Amniotic epithelial cell (primary cell): ENCODE measurements at regions not wholly inside any gene's neighbourhood (a gene's known extent, or its start where the extent isn't known, plus 50 kb on each side); places are given as distances from the start of the nearest gene placed in this dataset.
A peak's percentile ranks its signal among the peaks of the same experiment; 100 is the strongest.
"Not testable (repeated sequence)": the region's sequence is repeated elsewhere in the genome, so short reads cannot be mapped to it uniquely, and the experiment has no call there.

Experiments used
- DNase-seq: peaks from one replicate; pipeline ENCODE4 v3.0.0-alpha.2; 2010; ENCODE audit warnings: low read depth

- DNase-seq, result no peak
These were observed 633.2 kb upstream of the FAM174A start for GRCh38 chr5:99901972-99902371.

- peak; percentile 1 for DNase-seq
These were observed 634.8 kb upstream of the FAM174A start for GRCh38 chr5:99900302-99900852.

DNA sequence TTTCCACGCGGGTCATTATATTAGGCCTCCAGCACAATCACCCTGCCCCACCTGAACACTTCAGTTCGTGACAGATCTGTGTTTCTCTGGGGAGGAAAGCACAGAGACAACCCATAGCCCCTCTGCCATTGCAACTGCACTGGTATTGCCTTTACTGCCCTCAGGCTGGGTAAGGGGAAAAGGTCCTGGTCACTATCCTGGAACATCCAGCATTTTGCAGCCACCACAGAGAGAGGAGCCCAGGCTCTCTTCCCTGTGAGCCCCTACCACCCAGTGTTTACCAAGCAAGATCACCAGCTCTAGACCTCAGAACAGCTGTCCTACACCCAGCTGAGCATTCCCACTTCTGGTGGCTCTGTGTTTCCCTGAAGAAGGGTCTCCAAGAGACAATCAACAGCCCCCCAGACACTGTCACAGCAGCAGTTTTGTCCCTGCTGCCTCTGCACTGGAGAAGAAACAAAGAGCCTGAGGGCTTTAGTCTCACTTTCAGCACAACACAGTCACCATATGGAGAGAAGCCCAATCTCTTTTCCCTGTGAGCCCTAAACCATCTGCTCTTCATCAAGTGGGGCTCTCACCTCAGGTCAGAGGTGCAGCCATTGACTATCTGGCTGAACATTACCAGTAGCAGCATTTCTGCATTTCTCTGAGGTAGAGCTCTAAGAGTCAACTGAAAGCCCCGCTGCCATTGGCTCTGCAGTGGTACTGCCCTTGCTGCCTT is 655.2 kb upstream of the FAM174A start:
- no peak for DNase-seq

DNA sequence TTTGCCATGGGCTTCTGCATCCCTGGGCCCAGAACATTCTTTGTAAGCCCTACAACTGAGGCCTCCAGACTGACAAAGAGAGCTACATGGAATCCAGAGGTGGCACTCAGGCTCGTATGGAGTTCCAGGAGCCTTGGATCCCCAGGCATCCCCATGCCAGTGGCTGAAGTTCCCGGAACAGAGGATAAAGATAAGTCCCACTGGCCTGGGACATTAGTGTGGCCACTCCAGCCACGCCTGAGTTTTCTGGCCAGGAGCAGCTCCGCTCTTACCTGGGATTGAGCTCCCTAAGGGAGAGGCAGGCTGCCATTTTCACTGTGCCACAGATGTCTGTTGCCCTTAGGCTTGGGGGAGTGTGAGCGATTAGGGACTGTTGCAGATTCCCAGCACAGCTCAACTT is 656.3 kb upstream of the FAM174A start:
- no peak for DNase-seq

DNA sequence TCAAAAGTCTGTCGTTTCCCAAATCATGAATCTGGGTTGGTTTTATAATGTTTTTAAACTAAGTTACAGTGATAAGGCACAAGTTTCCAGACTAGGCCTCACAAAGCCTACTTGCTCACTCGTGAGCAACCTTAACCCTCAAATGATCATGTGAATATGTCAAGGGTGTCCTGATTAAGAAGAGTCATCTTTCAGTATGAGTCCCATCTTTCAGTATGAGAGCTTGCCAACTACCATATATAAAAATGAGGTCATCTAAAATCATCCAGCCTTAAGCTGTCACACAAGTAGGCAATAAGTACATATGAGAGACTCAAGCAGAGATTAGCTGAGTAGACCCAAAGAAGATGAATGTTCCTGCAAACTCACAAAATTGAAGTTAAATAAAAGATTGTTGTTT is 668.4 kb upstream of the FAM174A start:
- no peak for DNase-seq

DNA sequence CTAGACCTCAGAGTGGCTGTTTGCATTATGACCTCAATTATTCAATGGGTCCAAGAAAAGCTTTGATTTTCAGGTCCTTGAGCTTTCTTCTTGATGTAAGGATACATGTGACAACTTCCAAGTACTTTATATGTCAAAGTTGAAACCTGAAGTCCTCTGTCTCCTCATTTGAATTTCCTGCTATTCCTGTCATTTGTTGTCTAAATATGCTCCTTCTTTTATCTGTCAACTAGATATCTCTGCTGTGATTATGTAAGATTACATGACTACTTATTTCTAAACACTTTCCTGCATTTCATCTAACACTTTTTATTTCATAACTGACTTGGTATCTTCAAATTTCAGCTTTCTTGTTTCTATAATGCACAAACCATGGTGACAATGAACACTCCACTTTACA is 670.0 kb upstream of the FAM174A start:
- DNase-seq, result no peak

GRCh38 chr5:99835791-99836190 is 699.4 kb upstream of the FAM174A start:
- DNase-seq, result no peak

DNA sequence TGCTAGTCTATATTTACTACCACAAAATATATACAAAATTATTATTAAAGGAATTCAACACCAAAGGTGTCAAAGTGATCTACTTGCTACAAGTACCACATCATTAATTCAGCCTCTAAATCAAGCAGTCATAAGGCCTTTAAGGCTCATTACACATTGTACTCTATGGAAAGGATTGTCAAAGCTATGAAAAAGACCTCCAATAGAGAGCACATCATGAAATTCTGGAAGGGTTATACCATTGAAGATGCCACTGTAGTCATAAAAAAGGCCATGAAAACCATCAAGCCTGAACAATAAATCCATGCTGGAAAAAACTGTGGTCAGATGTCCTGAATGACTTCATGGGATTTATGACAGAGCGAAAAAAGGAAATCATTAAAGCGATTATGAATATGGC is 708.0 kb upstream of the FAM174A start:
- no peak for DNase-seq

DNA sequence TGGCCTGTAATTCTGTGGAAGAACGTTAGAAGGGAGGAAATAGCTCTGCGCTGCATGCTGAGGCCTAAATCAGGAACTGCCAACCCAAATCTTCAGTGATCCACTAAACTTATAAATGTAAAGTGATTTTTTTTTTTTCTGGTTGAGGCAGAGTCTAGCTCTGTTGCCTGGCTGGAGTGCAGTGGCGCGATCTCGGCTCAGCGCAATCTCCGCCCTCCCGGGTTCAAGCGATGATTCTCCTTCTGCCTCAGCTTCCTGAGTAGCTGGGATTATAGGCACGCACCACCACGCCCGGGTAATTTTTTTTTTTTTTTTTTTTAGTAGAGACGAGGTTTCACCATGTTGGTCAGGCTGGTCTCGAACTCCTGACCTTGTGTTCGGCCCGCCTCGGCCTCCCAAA is 717.4 kb upstream of the FAM174A start:
- DNase-seq, result no peak

- DNase-seq, result no peak
These were observed 720.7 kb upstream of the FAM174A start for GRCh38 chr5:99814321-99815063.

- DNase-seq, result no peak
These were observed 726.4 kb upstream of the FAM174A start for GRCh38 chr5:99808657-99809230.

DNA sequence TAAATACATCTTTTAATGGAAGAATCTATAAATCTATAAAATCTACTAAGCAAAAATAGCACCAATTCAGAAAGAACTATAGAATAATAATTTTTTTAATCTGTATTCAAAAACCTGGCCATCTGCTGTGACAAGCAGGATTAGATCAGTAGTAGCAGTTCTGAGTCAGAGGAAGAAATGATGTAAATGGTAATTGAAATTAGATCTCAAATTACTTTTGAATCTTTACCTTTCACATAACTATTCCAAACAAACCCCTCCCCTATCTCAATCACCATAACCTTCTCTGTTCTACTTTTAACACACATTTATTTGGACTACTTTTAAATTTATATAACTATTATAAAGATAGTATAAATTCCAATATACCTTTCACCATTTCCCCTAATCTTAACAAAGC is 727.8 kb upstream of the FAM174A start:
- DNase-seq, result no peak

DNA sequence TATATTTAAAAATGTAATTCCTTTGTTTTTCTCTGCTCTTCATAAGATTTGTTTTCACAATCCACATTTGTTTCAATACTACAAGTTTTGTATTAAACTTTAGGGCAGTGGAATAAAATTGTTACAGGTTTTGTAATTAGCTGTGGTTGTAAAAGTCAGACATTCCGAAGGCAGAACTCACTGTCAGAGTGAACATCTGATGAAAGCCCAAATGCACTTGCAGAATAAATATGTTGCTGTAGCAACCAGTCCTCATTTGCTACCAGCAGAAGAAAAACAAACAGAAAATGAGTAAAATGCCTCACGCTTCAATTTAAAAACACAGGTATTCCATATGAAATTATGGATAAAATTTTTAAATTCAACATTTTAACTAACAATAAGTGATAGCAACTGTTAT is 740.1 kb upstream of the FAM174A start:
- DNase-seq, result peak; percentile 3

GRCh38 chr5:99788482-99788881 is 746.7 kb upstream of the FAM174A start:
- DNase-seq, result no peak

- DNase-seq, result no peak
These were observed 760.0 kb upstream of the FAM174A start for GRCh38 chr5:99775189-99775588.

DNA sequence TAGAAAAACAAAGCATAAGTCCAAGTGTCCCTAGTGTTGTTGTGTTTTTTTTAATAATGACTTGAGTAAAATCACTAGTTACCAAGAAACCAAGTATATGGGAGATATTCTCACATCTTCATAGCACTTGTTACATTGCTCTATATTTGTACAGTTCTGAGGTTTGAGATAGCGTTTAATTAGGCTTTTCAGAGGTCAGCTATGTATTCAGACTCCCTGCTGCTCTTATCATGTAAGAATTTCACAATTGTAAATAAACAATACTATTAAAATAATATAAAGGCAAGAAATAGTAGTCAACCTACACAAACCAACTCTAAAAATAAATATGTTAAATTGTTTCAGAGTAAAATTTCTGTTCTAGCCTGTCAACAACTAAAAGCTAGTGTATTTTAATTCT is 761.9 kb upstream of the FAM174A start:
- no peak for DNase-seq

GRCh38 chr5:99771296-99771695 is 763.9 kb upstream of the FAM174A start:
- DNase-seq, result no peak

DNA sequence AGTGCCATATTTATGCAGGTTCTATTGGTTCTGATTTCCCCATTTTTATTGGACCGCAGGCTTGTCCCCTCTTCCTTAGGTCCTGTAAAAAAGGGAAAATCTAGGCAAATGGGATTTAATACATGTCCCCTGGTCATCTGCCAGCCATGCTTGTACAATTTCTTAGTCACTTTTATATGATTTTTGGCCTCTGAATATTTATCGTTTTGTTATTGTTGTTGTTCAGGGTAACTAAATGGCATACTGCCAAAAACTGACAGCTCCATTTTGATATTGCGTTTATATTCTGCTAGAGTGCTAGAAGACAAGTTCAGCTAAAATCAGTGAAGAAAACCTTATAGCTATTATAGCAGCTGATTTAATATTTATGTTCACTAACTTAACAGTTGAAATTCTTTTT is 770.2 kb upstream of the FAM174A start:
- DNase-seq, result no peak

DNA sequence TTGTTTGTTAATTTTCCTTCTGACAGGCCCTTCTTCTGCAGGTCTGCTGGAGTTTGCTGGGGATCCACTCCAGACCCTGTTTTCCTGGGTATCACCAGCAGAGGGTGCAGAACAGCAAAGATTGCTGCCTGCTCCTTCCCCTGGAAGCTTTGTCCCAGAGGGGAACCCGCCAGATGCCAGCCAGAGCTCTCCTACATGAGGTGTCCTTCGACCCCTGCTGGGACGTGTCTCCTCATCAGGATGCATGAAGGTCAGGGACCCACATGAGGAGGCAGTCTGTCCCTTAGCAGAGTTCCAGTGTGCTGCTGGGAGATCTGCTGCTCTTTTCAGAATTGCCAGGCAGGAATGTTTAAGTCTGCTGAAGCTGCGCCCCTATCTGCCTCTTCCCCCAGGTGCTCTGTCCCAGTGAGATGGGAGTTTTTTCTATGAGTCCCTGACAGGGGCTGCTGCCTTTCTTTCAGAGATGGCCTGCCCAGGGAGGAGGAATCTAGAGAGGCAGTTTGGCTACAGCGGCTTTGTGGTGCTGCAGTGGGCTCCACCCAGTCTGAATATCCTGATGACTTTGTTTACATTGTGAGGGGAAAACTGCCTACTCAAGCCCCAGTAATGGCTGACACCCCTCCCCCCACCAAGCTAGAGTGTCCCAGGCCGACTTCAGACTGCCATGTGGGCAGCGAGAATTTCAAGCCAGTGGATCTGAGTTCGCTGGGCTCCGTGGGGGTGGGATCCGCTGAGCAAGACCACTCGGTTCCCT is 772.0 kb upstream of the FAM174A start:
- no peak for DNase-seq

DNA sequence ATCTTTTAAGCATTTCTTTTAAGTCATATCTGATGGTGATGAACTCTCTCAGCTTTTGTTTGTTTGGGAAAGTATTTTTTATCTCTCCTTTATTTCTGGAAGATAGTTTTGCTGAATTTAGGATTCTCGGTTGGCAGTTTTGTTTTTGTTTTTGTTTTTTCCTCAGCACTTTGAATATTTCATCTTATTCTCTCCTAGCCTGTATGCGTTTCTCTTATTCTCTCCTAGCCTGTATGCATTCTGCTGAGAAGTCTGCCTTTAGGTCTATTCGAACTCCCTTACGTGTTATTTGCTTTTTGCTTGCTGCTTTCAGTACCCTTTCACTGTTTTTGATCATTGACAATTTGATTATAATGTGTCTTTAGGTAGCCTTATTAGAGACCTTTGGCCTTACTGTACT is 787.8 kb upstream of the FAM174A start:
- DNase-seq, result no peak

- not testable (repeated sequence) for DNase-seq
These were observed 802.0 kb upstream of the FAM174A start for GRCh38 chr5:99733146-99733545.

GRCh38 chr5:99730653-99731052 is 801.8 kb upstream of the CHD1 start:
- DNase-seq, result not testable (repeated sequence)
